ENCODE measurements at regions not wholly inside any gene's neighbourhood (a gene's known extent, or its start where the extent isn't known, plus 50 kb on each side); places are given as distances from the start of the nearest gene placed in this dataset.

- Histone ChIP-seq H3T11ph (ENCODE audit: low read length) (no peak overlapping the region), H2AFZ (ENCODE audit: low read length) (no peak overlapping the region), H3K4ac (ENCODE audit: low read depth, low read length) (no peak overlapping the region), H3K27me3 (ENCODE audit: insufficient read depth, low read length) (no peaks in the 10 kb centered on the region), H3K18ac (ENCODE audit: insufficient read length, low read depth, low read length) (no peak overlapping the region), H3K4me1 (ENCODE audit: insufficient read depth, low read length) (no peaks in the 10 kb centered on the region), H2BK20ac (ENCODE audit: low read depth, low read length, poor library complexity, severe bottlenecking) (no peak overlapping the region), H4K91ac (ENCODE audit: insufficient read length, low read depth, low read length) (no peak overlapping the region), H3K9me3 (ENCODE audit: control insufficient read depth, low read depth, low read length) (no peaks in the 10 kb centered on the region), H3K79me1 (ENCODE audit: insufficient read depth, low read depth, low read length, poor library complexity, severe bottlenecking) (no peaks in the 10 kb centered on the region), H4K8ac (replicated peaks; ENCODE audit: insufficient read length, low read depth, low read length) (no peak overlapping the region), H3K27ac (ENCODE audit: insufficient read length, low read depth, low read length) (no peak overlapping the region), H3K14ac (ENCODE audit: insufficient read depth, low read length) (no peak overlapping the region), H2BK5ac (ENCODE audit: insufficient read length, low read length) (no peak overlapping the region), H3K56ac (ENCODE audit: insufficient read length, low read depth, low read length) (no peak overlapping the region), H4K5ac (ENCODE audit: insufficient read length, low read depth, low read length) (no peak overlapping the region), H3K4me2 (ENCODE audit: insufficient read depth, insufficient read length, low read length) (no peak overlapping the region), H3K23me2 (ENCODE audit: insufficient read length, low read depth, low read length, poor library complexity, severe bottlenecking) (no peaks in the 10 kb centered on the region), H2BK120ac (ENCODE audit: low read depth, low read length, poor library complexity, severe bottlenecking) (no peak overlapping the region), H2BK12ac (ENCODE audit: insufficient read length, low read depth, low read length) (no peak overlapping the region), H2AK5ac (ENCODE audit: insufficient read length, low read length) (no peak overlapping the region), H4K20me1 (ENCODE audit: control insufficient read depth, insufficient read depth, insufficient read length) (no peaks in the 10 kb centered on the region), H3K79me2 (ENCODE audit: insufficient read depth, low read length) (no peaks in the 10 kb centered on the region), H3K23ac (ENCODE audit: insufficient read length, low read depth, low read length) (no peak overlapping the region), H3K9ac (ENCODE audit: extremely low read depth, insufficient read length, low read length) (no peak overlapping the region), H2BK15ac (ENCODE audit: low read depth, low read length) (no peak overlapping the region)
- Mint-ChIP-seq H3K27me3 (ENCODE audit: low read depth) (peaks cover 6% of the 10 kb centered on the region), H3K9me3 (peaks cover 0 to under 1% of the 10 kb centered on the region in 2 experiments; a peak in 1 of 5 replicates), H3K36me3 (ENCODE audit: insufficient read depth in 1 of 3, low read depth in 3 of 3) (no peaks in the 10 kb centered on the region; a peak in 1 of 7 replicates), H3K27ac (no peak overlapping the region), H3K4me1 (peaks cover 16 to 18% of the 10 kb centered on the region in 2 experiments), H3K4me3 (no peak overlapping the region)
- TF ChIP-seq CTCF (conservative IDR thresholded peaks at IDR 0.05), result no peak
- whole genome bisulfite sequencing (ENCODE audit: extremely low coverage, insufficient read length, low lambda C conversion rate), result no CpG with 5 or more reads among the region's 14 CpGs
- DNase-seq, result no peak
Measured at GRCh38 chr2:6167592-6168138, 475.5 kb downstream of the SOX11 start.

Measured in H9 (cell line).